ENCODE measurements at regions not wholly inside any gene's neighbourhood (a gene's known extent, or its start where the extent isn't known, plus 50 kb on each side); places are given as distances from the start of the nearest gene placed in this dataset.

GRCh38 chr4:128488055-128488705 is 200.6 kb upstream of the PGRMC2 start:
- no peak for DNase-seq (ENCODE audit: low read depth)

DNA sequence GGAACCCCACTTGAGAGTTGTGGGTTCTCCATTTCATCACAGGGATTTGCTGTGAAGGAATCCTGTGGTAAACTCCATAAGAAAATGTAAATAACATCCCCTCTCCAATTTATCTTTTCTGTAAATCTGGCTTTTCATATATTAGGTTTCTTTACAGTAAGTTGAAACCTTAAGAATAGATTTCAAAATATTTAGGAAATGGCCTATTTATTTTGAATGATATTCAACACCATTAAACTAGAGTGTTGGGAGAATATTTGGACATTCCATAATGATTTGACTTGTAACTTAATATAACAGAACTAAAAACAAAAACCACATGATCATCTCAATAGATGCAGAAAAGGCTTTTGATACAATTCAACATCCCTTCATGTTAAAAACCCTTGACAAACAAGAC is 197.3 kb upstream of the PGRMC2 start:
- DNase-seq (ENCODE audit: low read depth) = no peak

DNA sequence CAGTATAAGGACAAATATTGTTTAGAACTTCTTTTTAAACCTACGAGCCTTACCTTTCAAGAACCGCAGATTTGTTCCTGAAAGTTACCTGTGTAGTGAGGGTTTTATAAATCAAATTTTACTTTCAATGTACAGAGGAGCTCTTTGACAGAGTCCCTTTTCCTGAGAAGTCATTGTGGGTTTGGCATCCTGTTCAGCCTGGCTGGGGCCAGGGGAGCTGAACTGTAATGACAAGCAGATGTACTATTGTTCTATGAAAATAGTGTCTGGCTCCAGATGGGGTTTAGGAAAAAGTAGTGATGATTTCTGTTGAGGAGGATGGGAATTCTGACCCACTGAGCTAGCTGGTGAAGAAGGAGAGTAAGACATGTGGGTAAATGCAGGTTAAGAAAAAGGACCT is 196.2 kb upstream of the PGRMC2 start:
- no peak for DNase-seq (ENCODE audit: low read depth)

GRCh38 chr4:128483041-128483440 is 195.4 kb upstream of the PGRMC2 start:
- DNase-seq (ENCODE audit: low read depth) = no peak

GRCh38 chr4:128481752-128482480 is 194.3 kb upstream of the PGRMC2 start:
- DNase-seq (ENCODE audit: low read depth) = no peak

DNA sequence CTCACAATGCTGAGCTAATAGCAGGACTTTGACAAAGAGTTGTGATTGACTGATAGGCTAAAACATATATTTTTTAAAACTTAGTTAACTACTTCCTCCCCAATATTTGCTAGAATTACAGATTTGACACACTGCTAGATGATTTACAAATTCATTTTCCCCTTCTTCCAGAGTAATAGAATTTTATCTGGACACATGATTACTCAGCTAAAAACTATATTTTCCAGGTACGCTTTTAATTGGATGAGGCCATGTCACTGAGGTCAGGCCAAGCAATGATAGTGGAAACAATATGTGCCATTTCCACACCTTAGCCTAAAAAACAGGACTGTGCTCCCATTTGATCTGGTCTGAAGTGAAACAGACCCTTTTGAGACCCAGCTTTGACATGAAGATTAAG is 193.3 kb upstream of the PGRMC2 start:
- DNase-seq (ENCODE audit: low read depth) = no peak

- DNase-seq (ENCODE audit: low read depth) = no peak
Observed at GRCh38 chr4:128477540-128477939, 189.9 kb upstream of the PGRMC2 start.

DNA sequence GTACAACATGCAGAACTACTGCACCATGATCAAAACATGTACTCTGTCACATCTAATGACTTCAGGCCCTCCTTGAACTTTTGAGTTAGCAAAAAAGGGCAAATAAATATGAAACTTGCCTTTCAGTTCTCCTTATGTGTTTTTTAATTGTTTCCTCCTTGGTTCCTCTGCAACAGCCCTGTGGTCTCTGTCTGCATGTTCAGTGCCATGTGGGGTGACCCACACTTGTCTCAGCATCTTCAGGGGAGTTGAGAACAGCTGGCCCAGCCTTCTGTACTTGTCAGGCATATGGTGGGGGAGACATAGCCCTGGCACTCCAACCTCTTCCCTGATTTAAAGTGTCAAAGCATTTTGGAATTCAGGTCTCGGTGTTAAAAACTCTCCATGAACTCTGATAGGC is 188.0 kb upstream of the PGRMC2 start:
- DNase-seq (ENCODE audit: low read depth) = no peak

DNA sequence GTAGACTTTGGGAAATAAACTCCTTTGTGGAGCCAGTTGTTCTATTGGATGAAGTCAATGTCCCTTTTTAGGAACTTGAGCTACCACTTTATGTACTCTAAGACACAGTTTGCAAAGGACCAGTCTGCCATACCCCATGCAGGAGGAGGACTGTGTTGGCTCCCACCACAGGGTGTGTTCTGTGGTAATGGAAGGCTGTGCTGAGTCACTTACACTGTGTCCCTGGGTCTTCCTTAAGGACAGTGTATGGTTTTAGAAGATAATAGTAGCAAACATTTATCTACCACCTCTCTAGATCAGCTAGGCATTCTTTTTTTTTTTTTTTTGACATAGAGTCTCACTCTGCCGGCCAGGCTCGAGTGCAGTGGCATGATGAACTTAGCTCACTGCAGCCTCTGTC is 184.0 kb upstream of the PGRMC2 start:
- peak; percentile 46 for DNase-seq (ENCODE audit: low read depth)

GRCh38 chr4:128470492-128471053 is 183.0 kb upstream of the PGRMC2 start:
- no peak for DNase-seq (ENCODE audit: low read depth)

DNA sequence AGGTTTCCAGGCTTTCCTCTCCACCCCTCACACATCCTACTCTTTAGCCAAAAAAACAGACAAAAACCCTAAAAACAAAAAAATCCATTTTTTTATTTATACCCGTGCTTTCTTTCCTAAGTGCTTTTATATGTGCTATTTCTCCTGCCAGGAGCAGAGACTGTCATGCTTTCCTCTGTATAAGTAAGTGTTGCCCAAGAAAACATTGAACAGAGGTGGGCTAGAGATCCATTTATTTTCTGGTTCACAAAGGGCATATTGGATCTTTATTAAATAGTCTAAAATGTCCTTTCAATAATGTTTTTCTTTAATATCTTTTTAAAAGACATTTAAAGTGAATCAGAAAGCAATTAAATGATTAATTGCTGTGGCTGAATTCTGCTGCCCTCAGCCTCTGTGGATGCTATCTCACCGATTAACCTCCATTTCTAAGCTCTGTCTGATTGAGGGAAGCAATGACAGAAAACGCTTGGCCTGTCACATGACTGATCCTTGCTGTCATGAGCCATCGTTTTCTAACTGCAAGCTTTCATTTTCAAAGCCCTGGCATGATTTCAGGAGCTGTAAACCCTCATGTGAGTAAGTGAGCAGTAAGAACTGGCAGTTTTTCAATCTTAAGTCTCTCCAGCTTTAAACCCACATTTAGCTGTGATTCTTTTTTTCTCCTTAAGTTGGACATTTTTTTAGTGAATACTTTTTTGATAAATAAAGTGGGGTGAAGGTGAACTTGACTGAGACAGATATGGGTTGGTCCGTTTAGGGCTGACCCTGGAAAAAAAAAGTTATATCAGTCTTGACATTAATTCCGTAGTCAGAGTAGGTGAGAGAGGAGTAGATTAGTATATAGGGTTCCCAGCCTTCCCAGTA is 180.7 kb upstream of the PGRMC2 start:
- peak; percentile 93 for DNase-seq (ENCODE audit: low read depth)

DNA sequence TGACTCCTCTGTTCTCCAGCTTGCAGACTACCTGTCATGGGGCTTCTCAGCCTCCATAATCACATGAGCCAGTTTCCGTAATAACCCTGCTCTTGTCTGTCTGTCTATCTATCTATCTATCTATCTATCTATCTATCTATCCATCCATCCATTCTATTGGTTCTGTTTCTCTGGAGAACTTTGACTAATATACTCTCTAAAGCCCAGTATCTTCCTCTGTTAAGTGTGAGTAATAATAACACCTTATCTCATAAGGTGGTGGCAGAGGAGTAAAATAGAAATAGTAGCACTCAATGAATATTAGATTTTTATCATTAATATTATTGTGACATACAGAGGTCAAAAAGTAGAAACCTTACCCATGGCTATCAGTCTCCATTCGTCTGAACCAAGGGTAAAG is 177.9 kb upstream of the PGRMC2 start:
- DNase-seq (ENCODE audit: low read depth) = no peak

GRCh38 chr4:128463006-128463405 is 175.4 kb upstream of the PGRMC2 start:
- DNase-seq (ENCODE audit: low read depth) = no peak

- no peak for DNase-seq (ENCODE audit: low read depth)
Observed at GRCh38 chr4:128462103-128462783, 174.6 kb upstream of the PGRMC2 start.

- DNase-seq (ENCODE audit: low read depth) = peak; percentile 91
Observed at GRCh38 chr4:128461291-128462102, 173.9 kb upstream of the PGRMC2 start.

DNA sequence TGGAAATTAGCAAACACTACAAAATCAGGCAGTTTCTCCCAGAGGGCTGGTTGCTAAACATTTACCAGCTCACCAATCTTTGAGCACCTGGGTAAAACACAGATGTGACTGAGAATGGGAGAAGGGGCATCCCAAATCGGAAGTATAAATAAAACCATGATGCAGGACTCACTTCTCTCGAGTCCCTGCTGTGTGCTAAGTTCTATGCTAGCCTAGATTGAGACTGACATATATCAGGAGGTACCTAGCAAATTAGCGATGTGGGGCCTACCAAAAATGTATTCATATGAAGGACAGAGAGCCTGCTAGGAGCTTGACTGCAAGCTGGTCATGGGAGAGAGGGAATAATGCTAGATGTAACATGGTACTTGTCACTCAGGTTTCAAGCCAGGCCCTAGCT is 171.9 kb upstream of the PGRMC2 start:
- no peak for DNase-seq (ENCODE audit: low read depth)

GRCh38 chr4:128458816-128459215 is 171.2 kb upstream of the PGRMC2 start:
- no peak for DNase-seq (ENCODE audit: low read depth)

- no peak for DNase-seq (ENCODE audit: low read depth)
Observed at GRCh38 chr4:128457726-128458125, 170.1 kb upstream of the PGRMC2 start.

GRCh38 chr4:128456171-128456570 is 168.6 kb upstream of the PGRMC2 start:
- no peak for DNase-seq (ENCODE audit: low read depth)

GRCh38 chr4:128455480-128455879 is 167.9 kb upstream of the PGRMC2 start:
- no peak for DNase-seq (ENCODE audit: low read depth)

GRCh38 chr4:128454881-128455280 is 167.3 kb upstream of the PGRMC2 start:
- DNase-seq (ENCODE audit: low read depth) = no peak
